ENCODE measurements at regions not wholly inside any gene's neighbourhood (a gene's known extent, or its start where the extent isn't known, plus 50 kb on each side); places are given as distances from the start of the nearest gene placed in this dataset.

DNA sequence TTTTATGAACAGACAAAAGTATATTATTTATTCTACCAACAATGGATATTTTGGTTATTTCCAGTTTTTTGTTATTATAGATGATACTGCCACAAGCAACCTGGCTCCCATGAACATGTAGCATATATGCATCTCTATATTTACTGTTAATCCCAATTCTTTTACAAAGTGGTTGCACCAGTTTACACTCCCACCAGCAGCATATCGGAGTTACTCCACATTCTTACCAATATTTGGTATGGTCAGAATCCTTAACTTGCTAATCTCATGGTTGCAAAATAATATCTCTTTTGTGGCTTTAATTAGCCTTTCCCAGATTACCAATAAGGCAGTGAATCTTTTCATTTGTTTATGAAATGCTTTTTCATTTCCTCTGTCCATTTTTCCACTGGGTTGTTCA lies 137.6 kb upstream of the CDYL start:
- H3K36me3 ChIP-seq (ENCODE audit: control insufficient read depth, insufficient read depth, low read length), result no peaks in the 10 kb centered on the region
- TF ChIP-seq, protein P1, sequence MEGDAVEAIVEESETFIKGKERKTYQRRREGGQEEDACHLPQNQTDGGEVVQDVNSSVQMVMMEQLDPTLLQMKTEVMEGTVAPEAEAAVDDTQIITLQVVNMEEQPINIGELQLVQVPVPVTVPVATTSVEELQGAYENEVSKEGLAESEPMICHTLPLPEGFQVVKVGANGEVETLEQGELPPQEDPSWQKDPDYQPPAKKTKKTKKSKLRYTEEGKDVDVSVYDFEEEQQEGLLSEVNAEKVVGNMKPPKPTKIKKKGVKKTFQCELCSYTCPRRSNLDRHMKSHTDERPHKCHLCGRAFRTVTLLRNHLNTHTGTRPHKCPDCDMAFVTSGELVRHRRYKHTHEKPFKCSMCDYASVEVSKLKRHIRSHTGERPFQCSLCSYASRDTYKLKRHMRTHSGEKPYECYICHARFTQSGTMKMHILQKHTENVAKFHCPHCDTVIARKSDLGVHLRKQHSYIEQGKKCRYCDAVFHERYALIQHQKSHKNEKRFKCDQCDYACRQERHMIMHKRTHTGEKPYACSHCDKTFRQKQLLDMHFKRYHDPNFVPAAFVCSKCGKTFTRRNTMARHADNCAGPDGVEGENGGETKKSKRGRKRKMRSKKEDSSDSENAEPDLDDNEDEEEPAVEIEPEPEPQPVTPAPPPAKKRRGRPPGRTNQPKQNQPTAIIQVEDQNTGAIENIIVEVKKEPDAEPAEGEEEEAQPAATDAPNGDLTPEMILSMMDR (IDR thresholded peaks at IDR 0.05; ENCODE audit: insufficient read depth, low read length, severe bottlenecking), result no peak
- H3K27me3 ChIP-seq (ENCODE audit: control insufficient read depth, insufficient read depth, low read length), result no peaks in the 10 kb centered on the region
- DNase-seq (ENCODE audit: low read depth) (no peak), FAIRE-seq (no peak)
- no peak overlapping the region for H3K4me3 ChIP-seq (ENCODE audit: low read depth, low read length)

DNA sequence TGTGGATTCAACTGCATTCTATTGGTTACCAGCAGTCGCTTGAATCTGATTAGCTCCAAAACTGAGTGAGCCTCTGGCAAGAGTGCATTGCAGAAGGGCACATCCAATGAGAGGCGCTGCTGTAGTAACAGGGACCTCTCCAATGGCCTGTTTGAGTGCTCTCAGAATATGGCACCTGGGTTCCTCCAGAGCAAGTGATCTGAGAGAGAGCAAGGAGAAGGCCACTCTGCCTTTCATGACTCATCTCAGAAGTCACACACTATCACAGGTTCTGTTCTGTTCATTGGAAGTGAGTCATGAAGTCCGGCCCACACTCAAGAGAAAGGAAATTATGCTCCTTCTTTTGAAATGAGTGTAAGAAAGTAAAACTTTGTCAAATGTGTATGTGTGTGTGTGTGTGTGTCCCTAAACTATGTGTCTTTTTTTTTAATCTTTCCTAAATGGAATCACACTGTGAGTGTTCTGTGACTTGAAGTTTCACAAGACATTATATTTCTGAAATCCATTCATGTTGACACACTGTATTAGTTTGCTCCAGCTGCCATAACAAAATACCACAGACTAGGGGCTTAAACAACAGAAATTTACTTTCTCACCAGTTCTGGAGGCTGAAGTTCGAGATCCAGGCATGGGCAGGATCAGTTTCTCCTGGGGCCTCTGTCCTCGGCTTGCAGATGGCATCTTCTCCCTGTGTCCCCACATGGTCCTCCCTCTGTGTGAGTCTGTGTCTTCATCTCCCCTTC lies 138.3 kb upstream of the CDYL start:
- no peaks in the 10 kb centered on the region for H3K27me3 ChIP-seq (ENCODE audit: control insufficient read depth, insufficient read depth, low read length)
- no peak overlapping the region for H3K4me3 ChIP-seq (ENCODE audit: low read depth, low read length)
- TF ChIP-seq, protein P1 (IDR thresholded peaks at IDR 0.05; ENCODE audit: insufficient read depth, low read length, severe bottlenecking), result no peak
- no peak for FAIRE-seq
- H3K36me3 ChIP-seq (ENCODE audit: control insufficient read depth, insufficient read depth, low read length), result no peaks in the 10 kb centered on the region
- DNase-seq (ENCODE audit: low read depth), result peak; percentile 89

DNA sequence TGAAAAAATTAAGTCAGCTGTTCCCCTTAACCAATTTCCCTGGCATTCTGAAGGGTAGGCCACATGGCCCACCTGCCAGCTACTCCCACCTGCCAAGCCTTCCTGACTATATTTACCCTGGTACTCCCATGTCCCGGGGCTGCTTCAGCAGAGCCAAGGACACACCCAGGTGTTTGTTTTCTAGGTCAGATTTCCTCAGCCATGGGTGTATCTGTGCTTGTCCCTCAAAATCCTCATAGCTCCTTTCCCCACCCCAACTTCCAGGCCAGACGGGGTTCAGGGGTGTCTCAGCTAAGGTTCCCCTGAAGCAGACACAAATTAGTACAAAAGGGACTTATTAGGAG lies 139.4 kb upstream of the CDYL start:
- Histone ChIP-seq H3K4me3 (ENCODE audit: low read depth, low read length) (no peak overlapping the region), H3K36me3 (ENCODE audit: control insufficient read depth, insufficient read depth, low read length) (no peaks in the 10 kb centered on the region), H3K27me3 (ENCODE audit: control insufficient read depth, insufficient read depth, low read length) (no peaks in the 10 kb centered on the region)
- peak; percentile 20 for DNase-seq (ENCODE audit: low read depth)
- FAIRE-seq, result no peak
- TF ChIP-seq, protein P1 (IDR thresholded peaks at IDR 0.05; ENCODE audit: insufficient read depth, low read length, severe bottlenecking), result no peak

DNA sequence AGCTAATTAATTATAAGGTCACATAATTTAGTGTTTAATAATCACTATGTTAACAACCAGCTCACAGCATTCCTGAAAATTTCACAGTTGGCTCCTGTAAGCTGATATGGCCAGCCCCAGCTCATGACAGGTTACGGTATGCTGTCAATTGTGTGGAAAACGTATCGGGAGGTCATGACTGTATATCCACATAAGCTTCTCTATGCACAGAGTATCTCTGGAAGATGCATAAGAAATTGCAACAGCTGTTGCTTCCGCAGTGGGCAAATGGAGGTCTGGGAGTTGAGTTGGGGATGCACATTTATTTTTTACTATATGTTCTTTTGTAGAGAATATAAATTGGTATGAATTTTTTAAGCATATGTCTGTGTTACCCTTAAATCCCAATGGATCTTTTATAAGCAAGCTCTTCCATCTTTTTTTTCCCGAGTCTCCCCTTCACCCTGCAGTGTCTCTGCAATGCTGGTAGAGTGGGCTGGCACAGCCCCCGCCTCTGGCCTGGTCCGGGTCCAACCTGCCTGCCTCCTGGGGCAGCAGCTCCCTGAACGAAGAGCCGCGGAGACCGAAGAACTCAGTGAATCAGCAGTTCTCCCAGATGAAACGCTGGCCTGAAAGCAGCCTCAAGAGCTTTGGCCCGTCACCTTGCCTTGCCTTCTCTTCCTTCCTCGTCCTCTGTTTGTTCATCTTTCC lies 139.9 kb upstream of the CDYL start:
- Histone ChIP-seq H3K27me3 (ENCODE audit: control insufficient read depth, insufficient read depth, low read length) (no peaks in the 10 kb centered on the region), H3K36me3 (ENCODE audit: control insufficient read depth, insufficient read depth, low read length) (no peaks in the 10 kb centered on the region), H3K4me3 (ENCODE audit: low read depth, low read length) (no peak overlapping the region)
- no peak for DNase-seq (ENCODE audit: low read depth)
- TF ChIP-seq, protein P1 (IDR thresholded peaks at IDR 0.05; ENCODE audit: insufficient read depth, low read length, severe bottlenecking), result no peak
- FAIRE-seq, result no peak

DNA sequence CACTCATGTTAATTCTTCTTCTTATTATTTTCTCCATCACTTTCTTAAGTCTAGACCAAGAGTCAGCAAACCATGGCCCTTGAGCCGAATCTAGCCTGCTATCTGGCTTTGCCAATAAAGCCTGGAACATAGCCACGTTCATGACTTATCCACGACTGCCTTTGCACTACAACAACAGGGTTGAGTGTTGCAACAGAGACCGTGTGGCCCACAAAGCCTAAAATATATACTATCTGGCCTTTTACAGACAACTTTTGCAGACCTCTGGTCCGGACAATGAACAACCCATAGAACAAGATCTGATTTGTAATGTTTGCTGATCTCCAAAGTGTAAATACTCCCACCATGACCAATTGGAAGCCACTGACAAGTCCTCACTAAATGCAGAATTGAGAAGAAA lies 140.5 kb upstream of the CDYL start:
- DNase-seq (ENCODE audit: low read depth) (peak; percentile 33), FAIRE-seq (no peak)
- Histone ChIP-seq H3K36me3 (ENCODE audit: control insufficient read depth, insufficient read depth, low read length) (no peaks in the 10 kb centered on the region), H3K4me3 (ENCODE audit: low read depth, low read length) (no peak overlapping the region), H3K27me3 (ENCODE audit: control insufficient read depth, insufficient read depth, low read length) (no peaks in the 10 kb centered on the region)
- TF ChIP-seq, protein P1 (IDR thresholded peaks at IDR 0.05; ENCODE audit: insufficient read depth, low read length, severe bottlenecking), result no peak

All from bronchial epithelial cell (primary cell).